Parathyroid adenoma (tissue), 2 donors: ENCODE measurements at regions not wholly inside any gene's neighbourhood (a gene's known extent, or its start where the extent isn't known, plus 50 kb on each side); places are given as distances from the start of the nearest gene placed in this dataset.
A peak's percentile ranks its signal among the peaks of the same experiment; 100 is the strongest.

ENCODE experiments used
- H2AFZ ChIP-seq: fragments of 300-600 bp; sonication (generic); one replicate; pipeline ENCODE4 v1.7.0; 2017; ENCODE audit warnings: antibody characterized with exemption, mild to moderate bottlenecking
- H3K27ac ChIP-seq: fragments of 300-600 bp; sonication (generic); one replicate; pipeline ENCODE4 v1.7.0; 2017
- H3K27me3 ChIP-seq: fragments of 300-600 bp; sonication (generic); one replicate; pipeline ENCODE4 v1.7.0; 2017; ENCODE audit warnings: low read length; ENCODE audit not compliant: control insufficient read depth, insufficient read depth
- H3K36me3 ChIP-seq: fragments of 300-600 bp; sonication (generic); one replicate; pipeline ENCODE4 v1.7.0; 2017; ENCODE audit warnings: low read length; ENCODE audit not compliant: control insufficient read depth, insufficient read depth
- H3K4me1 ChIP-seq: fragments of 300-600 bp; sonication (generic); one replicate; pipeline ENCODE4 v1.7.0; 2017; ENCODE audit warnings: control low read depth
- H3K4me2 ChIP-seq: fragments of 300-600 bp; sonication (generic); one replicate; pipeline ENCODE4 v1.7.0; 2017; ENCODE audit warnings: low read length
- H3K4me3 ChIP-seq: fragments of 300-600 bp; sonication (generic); one replicate; pipeline ENCODE4 v1.7.0; 2017; ENCODE audit warnings: low read depth, low read length
- H3K79me2 ChIP-seq: fragments of 300-600 bp; sonication (generic); one replicate; pipeline ENCODE4 v1.7.0; 2017; ENCODE audit warnings: control low read depth
- H3K9ac ChIP-seq: fragments of 300-600 bp; sonication (generic); one replicate; pipeline ENCODE4 v1.7.0; 2017; ENCODE audit warnings: mild to moderate bottlenecking
- H3K9me3 ChIP-seq: fragments of 300-600 bp; sonication (generic); one replicate; pipeline ENCODE4 v1.7.0; 2017; ENCODE audit warnings: low read length; ENCODE audit not compliant: control insufficient read depth
- TF ChIP-seq, protein P1 (sequence below): fragments of 300-600 bp; sonication (generic); IDR thresholded peaks from one replicate; pipeline ENCODE4 v1.7.0; 2017; ENCODE audit warnings: antibody characterized with exemption, mild to moderate bottlenecking
- donor health status: primary hyperparathyroidism.

DNA sequence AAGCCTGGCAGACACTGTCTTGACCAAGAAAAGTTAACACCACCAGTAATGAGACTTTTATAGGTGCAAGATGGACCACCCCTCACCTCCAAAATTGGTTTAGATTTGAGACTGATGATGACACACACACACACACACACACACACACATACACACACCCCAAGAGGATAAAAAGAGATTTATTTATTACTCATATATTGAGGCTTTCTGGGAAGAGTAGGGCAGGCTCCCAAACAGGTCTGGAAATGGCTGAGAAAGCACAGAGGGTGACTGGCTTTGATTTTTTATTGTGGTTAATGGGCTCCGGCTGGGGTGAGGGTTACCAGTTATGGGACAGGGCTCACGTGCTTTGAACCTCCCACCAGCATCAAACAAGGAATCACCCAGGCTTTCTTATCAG, 54.2 kb upstream of the ADAM23 start:
- Histone ChIP-seq H3K36me3 (no peaks in the 10 kb centered on the region), H3K4me3 (no peak overlapping the region), H3K4me1 (peaks cover 2% of the 10 kb centered on the region), H2AFZ (no peak overlapping the region), H3K9me3 (no peaks in the 10 kb centered on the region), H3K27me3 (no peaks in the 10 kb centered on the region), H3K79me2 (no peaks in the 10 kb centered on the region), H3K9ac (no peak overlapping the region), H3K4me2 (no peak overlapping the region), H3K27ac (no peak overlapping the region)
- TF ChIP-seq, protein P1, sequence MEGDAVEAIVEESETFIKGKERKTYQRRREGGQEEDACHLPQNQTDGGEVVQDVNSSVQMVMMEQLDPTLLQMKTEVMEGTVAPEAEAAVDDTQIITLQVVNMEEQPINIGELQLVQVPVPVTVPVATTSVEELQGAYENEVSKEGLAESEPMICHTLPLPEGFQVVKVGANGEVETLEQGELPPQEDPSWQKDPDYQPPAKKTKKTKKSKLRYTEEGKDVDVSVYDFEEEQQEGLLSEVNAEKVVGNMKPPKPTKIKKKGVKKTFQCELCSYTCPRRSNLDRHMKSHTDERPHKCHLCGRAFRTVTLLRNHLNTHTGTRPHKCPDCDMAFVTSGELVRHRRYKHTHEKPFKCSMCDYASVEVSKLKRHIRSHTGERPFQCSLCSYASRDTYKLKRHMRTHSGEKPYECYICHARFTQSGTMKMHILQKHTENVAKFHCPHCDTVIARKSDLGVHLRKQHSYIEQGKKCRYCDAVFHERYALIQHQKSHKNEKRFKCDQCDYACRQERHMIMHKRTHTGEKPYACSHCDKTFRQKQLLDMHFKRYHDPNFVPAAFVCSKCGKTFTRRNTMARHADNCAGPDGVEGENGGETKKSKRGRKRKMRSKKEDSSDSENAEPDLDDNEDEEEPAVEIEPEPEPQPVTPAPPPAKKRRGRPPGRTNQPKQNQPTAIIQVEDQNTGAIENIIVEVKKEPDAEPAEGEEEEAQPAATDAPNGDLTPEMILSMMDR, result no peak

DNA sequence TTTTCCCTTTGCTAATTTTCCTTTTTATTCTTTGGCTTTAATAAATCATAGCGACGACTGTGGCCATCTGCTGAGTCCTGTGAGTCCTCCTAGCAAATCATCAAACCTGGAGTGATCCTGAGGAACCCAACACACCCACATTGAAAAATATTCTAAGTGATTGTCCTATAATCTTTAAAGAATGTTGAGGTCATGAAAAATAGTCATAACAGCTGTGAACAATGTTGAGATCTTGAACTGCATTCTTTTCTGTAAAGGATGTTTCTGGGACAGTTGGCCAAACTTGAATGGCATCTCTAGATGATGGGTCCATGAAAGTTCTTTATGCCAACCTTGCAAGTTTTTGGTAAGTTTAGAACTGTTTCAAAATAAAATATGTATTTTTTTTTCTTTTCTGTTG, 53.2 kb upstream of the ADAM23 start:
- no peak overlapping the region for H3K4me2 ChIP-seq

DNA sequence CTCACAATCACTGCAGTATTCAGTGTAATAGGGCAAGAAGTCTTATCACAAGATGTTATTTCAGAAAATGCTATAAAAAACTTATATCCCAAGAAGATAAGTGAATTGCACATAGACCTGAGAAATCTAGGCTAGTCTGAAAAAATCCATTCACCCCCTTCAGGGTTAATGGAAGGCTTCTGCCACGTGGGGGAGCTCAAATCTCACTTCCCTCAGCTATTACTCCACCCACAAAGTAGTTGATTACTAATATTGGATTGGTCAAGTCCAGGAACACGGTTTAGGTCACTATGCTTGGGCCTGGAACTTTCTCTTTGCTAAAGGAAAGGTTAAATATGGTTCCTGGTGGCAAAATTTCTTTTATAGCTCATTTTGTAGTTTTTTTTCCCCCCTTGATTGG, 51.2 kb upstream of the ADAM23 start:
- Histone ChIP-seq H3K27me3 (no peaks in the 10 kb centered on the region), H3K9me3 (no peaks in the 10 kb centered on the region), H3K27ac (no peak overlapping the region), H3K4me3 (no peak overlapping the region), H3K9ac (no peak overlapping the region), H3K79me2 (no peaks in the 10 kb centered on the region), H3K4me2 (no peak overlapping the region), H3K36me3 (no peaks in the 10 kb centered on the region), H2AFZ (peak overlapping the region; percentile 47), H3K4me1 (peaks cover 2% of the 10 kb centered on the region)
- TF ChIP-seq, protein P1, result peak; percentile 78

More for the DNA sequence above, 53.2 kb upstream of the ADAM23 start:
- Histone ChIP-seq H3K79me2 (no peaks in the 10 kb centered on the region), H3K9ac (no peak overlapping the region), H3K36me3 (no peaks in the 10 kb centered on the region), H3K4me3 (no peak overlapping the region), H3K9me3 (no peaks in the 10 kb centered on the region), H3K27me3 (no peaks in the 10 kb centered on the region), H3K27ac (no peak overlapping the region), H3K4me1 (peaks cover 2% of the 10 kb centered on the region), H2AFZ (no peak overlapping the region)
- TF ChIP-seq, protein P1, result no peak
